ENCODE measurements at regions not wholly inside any gene's neighbourhood (a gene's known extent, or its start where the extent isn't known, plus 50 kb on each side); places are given as distances from the start of the nearest gene placed in this dataset.

GRCh38 chr5:86542532-86542931, 75.2 kb upstream of the COX7C start:
- TF ChIP-seq CTCF (conservative IDR thresholded peaks at IDR 0.05; ENCODE audit: low read depth, low read length) (no peak), EZH2 (IDR thresholded peaks at IDR 0.05; ENCODE audit: borderline replicate concordance, low read depth, low read length, poor library complexity, severe bottlenecking) (no peak)

All from A673 (cell line).